ENCODE measurements at regions not wholly inside any gene's neighbourhood (a gene's known extent, or its start where the extent isn't known, plus 50 kb on each side); places are given as distances from the start of the nearest gene placed in this dataset.

- TF ChIP-seq CTCF (conservative IDR thresholded peaks at IDR 0.05; ENCODE audit: low read length): no peak
- TF ChIP-seq EZH2phosphoT487 (IDR thresholded peaks at IDR 0.05; ENCODE audit: borderline replicate concordance, low read depth, low read length): no peak
These were observed 85.4 kb upstream of the TBCA start for GRCh38 chr5:77861576-77861975.

Measured in OCI-LY7 (cell line).